GM12892 (cell line): ENCODE measurements at regions not wholly inside any gene's neighbourhood (a gene's known extent, or its start where the extent isn't known, plus 50 kb on each side); places are given as distances from the start of the nearest gene placed in this dataset.
"Not testable (repeated sequence)": the region's sequence is repeated elsewhere in the genome, so short reads cannot be mapped to it uniquely, and the experiment has no call there.

Experiments used
- POLR2A ChIP-seq: IDR thresholded peaks from 2 replicates; pipeline ENCODE4 v1.6.1; 2011; ENCODE audit warnings: low read depth, low read length, control low read depth
- TAF1 ChIP-seq: IDR thresholded peaks from 2 replicates; pipeline ENCODE4 v1.6.1; 2011; ENCODE audit warnings: low read depth, mild to moderate bottlenecking, control low read depth, low read length, borderline replicate concordance

DNA sequence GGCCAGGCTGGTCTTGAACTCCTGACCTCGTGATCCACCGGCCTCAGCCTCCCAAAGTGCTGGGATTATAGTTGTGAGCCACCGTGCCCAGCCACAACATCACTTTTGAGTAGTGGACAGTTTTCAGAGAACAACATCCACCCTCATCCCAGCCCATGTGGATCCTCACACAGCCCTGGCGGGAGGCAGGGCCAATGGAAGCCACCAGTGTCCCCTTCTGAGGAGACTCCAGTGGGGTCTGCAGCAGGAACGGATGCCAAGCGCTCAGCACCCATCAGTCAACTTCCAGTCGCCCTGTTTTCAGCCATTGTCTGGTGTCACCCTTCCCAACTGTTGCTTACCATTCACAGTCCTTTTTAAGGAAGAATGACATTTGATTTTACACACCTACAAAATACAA is 302.5 kb downstream of the BCL2L11 start:
- TF ChIP-seq TAF1, POLR2A: not testable (repeated sequence)
